OCI-LY3 (cell line): ENCODE measurements at regions not wholly inside any gene's neighbourhood (a gene's known extent, or its start where the extent isn't known, plus 50 kb on each side); places are given as distances from the start of the nearest gene placed in this dataset.

Source experiments
- EZH2phosphoT487 ChIP-seq: fragments of 200-600 bp; shearing (Covaris generic); IDR thresholded peaks from 2 replicates; pipeline ENCODE4 v1.6.1; 2018; ENCODE audit warnings: antibody characterized with exemption, mixed run types, low read depth
- TF ChIP-seq, protein P1 (sequence below): fragments of 200-600, 300-600 bp; sonication (generic); IDR thresholded peaks from 2 replicates; pipeline ENCODE4 v1.5.1; 2014; ENCODE audit warnings: antibody characterized with exemption, low read length, low read depth

DNA sequence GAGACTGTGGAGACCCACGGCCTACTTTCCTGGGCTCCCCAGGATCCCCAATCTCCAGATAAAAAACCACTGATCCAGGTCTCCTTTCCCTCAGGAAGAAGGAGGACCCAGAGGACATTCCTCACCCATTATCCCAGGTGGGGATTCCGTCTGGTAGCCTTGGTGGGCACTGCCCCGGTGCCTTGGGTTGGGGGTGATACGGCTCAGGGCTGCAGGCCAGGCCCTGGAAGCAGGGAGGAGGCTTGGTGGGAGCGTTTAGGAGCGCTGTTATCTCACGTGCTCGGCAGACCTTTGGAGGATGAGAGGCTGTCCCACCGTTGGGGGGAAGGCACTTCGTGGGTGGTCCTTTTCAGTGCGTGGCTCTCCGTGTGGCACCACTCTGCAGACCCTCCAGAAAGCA is 926.3 kb downstream of the BRD1 start:
- TF ChIP-seq, protein P1, sequence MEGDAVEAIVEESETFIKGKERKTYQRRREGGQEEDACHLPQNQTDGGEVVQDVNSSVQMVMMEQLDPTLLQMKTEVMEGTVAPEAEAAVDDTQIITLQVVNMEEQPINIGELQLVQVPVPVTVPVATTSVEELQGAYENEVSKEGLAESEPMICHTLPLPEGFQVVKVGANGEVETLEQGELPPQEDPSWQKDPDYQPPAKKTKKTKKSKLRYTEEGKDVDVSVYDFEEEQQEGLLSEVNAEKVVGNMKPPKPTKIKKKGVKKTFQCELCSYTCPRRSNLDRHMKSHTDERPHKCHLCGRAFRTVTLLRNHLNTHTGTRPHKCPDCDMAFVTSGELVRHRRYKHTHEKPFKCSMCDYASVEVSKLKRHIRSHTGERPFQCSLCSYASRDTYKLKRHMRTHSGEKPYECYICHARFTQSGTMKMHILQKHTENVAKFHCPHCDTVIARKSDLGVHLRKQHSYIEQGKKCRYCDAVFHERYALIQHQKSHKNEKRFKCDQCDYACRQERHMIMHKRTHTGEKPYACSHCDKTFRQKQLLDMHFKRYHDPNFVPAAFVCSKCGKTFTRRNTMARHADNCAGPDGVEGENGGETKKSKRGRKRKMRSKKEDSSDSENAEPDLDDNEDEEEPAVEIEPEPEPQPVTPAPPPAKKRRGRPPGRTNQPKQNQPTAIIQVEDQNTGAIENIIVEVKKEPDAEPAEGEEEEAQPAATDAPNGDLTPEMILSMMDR: no peak
- TF ChIP-seq EZH2phosphoT487: no peak
